GM12864 (cell line): ENCODE measurements at regions not wholly inside any gene's neighbourhood (a gene's known extent, or its start where the extent isn't known, plus 50 kb on each side); places are given as distances from the start of the nearest gene placed in this dataset.
A peak's percentile ranks its signal among the peaks of the same experiment; 100 is the strongest.

Experiments
- DNase-seq: peaks from one replicate; pipeline ENCODE4 v3.0.0-alpha.2; 2011; ENCODE audit warnings: low read depth
- H3K4me3 ChIP-seq: 2 replicates; pipeline ENCODE4 v1.5.1; 2011; ENCODE audit warnings: mild to moderate bottlenecking, low read depth, low read length, control low read depth
- TF ChIP-seq, protein P1 (sequence below): IDR thresholded peaks from 2 replicates; pipeline ENCODE4 v1.5.1; 2011; ENCODE audit warnings: low read depth, mild to moderate bottlenecking, moderate library complexity, low read length, control low read depth, inconsistent platforms; ENCODE audit errors: missing control alignments

DNA sequence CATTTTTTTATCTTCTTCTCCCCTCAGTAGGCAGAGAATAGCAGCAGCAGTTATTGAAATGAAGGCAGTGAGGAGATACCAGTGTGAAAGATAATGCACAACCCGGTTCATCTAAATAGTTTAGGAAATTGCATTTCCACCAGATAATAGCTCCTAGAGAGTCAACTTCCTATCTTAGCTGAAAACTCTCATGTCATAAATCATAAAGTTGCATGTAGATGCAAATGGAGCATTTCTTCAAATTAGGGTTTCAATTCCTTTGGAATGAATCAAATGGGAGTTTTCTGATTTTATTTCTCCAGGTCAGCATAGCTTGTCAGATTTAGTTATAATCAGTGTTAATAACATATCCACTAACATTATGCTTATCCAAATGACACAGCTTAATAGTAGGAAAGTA lies 335.3 kb downstream of the CNTNAP4 start:
- TF ChIP-seq, protein P1, sequence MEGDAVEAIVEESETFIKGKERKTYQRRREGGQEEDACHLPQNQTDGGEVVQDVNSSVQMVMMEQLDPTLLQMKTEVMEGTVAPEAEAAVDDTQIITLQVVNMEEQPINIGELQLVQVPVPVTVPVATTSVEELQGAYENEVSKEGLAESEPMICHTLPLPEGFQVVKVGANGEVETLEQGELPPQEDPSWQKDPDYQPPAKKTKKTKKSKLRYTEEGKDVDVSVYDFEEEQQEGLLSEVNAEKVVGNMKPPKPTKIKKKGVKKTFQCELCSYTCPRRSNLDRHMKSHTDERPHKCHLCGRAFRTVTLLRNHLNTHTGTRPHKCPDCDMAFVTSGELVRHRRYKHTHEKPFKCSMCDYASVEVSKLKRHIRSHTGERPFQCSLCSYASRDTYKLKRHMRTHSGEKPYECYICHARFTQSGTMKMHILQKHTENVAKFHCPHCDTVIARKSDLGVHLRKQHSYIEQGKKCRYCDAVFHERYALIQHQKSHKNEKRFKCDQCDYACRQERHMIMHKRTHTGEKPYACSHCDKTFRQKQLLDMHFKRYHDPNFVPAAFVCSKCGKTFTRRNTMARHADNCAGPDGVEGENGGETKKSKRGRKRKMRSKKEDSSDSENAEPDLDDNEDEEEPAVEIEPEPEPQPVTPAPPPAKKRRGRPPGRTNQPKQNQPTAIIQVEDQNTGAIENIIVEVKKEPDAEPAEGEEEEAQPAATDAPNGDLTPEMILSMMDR: no peak
- no peak for DNase-seq
- no peak overlapping the region for H3K4me3 ChIP-seq

DNA sequence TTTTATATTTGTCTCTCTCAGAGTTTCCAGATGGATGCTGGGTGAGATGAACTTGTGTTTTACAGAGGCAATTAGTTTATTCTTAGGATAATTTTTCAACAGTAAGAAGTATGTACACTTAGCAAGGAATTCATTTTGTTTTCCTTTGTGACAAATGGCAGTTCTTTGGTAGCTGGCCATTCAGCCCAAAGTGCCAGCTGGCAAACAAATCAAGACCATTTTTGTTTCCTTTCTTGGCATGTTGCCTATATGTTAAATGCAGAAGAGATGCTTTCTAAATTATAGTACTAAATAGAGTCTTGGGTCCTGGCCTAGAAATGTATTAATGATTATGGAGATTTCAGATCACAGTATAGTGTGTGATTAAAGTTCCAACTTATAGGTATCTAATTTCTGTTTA lies 337.1 kb downstream of the CNTNAP4 start:
- H3K4me3 ChIP-seq: no peak overlapping the region
- DNase-seq: no peak
- TF ChIP-seq, protein P1: no peak

DNA sequence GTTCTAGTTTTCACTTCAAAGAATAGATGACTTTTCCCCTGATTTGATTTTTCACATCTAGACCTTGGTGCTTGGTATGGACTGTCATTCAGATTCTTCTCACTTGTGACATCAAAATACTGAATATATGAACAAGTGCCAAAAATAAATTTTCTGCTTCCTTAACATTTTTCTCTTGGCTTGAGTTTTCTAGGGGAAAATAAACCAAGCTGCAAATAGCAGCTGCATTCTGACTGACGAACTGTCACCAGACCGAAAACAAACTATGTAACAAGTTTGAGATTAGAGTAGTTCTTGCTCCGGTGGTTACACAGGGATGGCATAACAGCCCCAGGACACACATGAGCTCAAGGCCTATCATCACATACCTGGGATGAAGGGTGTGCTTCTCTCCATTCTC lies 345.7 kb downstream of the CNTNAP4 start:
- H3K4me3 ChIP-seq: no peak overlapping the region
- no peak for DNase-seq
- TF ChIP-seq, protein P1: no peak

DNA sequence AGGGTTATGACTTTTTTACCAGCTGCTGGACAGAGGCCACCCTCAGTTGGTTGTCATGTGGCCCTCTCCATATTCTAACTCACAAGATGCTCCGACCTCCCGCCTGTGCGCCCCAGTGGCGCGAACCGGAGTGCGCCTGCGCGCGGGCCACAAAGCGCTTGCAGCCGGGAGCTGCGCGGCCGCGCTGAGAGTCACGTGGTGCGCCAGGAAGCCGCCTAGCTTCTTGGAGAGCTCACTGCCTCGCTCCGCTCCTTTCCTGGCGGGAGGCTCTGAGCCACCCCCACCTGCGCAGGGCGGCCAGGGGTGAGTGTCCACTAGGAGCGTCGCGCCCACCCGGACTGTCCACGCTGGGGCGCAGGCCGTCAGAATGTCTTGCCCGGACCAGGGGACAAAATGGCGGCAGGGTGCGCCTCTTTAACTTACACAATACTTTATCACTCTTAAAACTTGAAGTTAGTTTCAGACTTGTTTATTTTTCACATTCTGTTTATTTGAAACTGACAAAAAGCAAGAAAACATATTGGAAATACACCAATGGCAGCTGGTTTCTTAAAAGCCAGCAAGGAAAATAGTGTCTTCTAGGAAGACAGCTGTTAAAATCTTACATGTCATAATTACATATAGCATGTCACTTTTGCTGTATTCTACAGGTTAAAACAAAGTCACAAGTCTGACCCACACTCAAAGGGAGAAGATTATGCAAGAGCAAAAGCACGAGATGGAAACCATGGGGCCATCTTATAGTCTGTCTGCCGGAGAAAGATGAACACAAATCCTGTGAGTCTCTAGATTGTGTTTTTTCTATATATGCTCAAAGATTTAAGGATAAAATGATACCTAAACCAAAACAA lies 357.9 kb downstream of the CNTNAP4 start:
- DNase-seq: no peak
- H3K4me3 ChIP-seq: no peak overlapping the region
- TF ChIP-seq, protein P1: no peak

DNA sequence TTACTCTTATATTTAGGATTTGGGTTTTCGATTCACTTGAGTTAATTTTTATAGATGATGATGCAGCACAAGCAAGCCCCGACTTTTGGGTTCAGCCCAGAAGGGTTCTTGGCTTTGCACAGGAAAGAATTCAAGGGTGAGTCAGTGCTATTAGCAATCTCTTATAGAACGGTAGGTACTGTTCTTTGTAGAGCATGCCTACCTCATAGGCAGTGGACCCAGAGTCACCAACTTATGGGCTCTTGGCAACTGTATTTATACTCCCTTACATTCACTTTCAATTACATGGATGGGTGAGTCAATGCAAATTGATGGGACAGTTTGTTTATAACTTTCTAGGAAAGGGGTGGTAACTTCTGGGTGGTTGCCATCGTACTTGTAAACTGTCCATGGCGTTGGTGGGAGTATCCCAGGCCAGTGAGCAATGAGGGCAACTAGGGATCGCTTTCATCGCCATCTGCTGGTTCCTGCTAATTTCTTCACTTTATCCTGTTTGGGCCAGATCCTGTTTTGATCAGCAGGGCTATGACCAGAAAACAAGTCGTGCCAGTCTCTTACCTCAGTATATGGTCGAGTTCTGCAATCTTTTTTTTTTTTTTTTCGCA lies 362.6 kb downstream of the CNTNAP4 start:
- DNase-seq: peak; percentile 3
- TF ChIP-seq, protein P1: peak; percentile 57
- no peak overlapping the region for H3K4me3 ChIP-seq

DNA sequence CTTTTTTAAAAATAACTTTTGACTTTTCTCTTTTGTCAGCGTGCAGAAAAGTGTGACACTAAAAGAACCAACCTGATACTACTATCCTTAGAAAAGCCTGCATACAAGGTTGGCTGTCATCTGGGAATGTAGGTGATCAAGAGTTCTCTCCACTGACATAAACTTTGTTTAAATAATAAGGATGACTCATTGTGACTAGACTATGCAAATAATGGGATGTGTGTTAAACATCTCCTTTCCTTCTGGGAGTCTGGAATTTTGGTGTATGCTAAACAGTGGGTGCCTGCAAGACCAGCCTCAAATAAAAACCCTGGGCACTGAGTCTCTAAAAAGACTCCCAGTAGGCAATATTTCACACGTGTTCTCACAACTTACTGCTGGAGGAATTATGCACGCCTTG lies 373.4 kb downstream of the CNTNAP4 start:
- TF ChIP-seq, protein P1: no peak
- no peak for DNase-seq
- no peak overlapping the region for H3K4me3 ChIP-seq
